Adipose tissue (tissue), 3 donors: ENCODE measurements at regions not wholly inside any gene's neighbourhood (a gene's known extent, or its start where the extent isn't known, plus 50 kb on each side); places are given as distances from the start of the nearest gene placed in this dataset.
"Not testable (repeated sequence)": the region's sequence is repeated elsewhere in the genome, so short reads cannot be mapped to it uniquely, and the experiment has no call there.

ENCODE experiments used
- H3K27ac ChIP-seq: one replicate; pipeline ENCODE4 v1.5.1; 2013; ENCODE audit warnings: low read depth, low read length
- WGBS, 3 donors: extraction: QIAGEN DNeasy Blood & Tissue Kit; methylation state at CpG; one replicate each; pipeline ENCODE4 v1.1.7; 2013; 5-methylcytosine and 5-hydroxymethylcytosine counted together
- donor health status: healthy with polysubstance abuse.
- donor health status: Bipolar disorder and iron deficiency.
- donor health status: healthy.

- H3K27ac ChIP-seq: no peak overlapping the region
- 76 to 91% (median 89%) methylated on average over 6 of the region's 6 CpGs for WGBS, 3 donors
These were observed 667.8 kb upstream of the USP24 start for GRCh38 chr1:55882931-55883330.

- no peak overlapping the region for H3K27ac ChIP-seq
- 91% methylated on average over 11 of the region's 11 CpGs for WGBS, 3 donors
These were observed 664.2 kb upstream of the USP24 start for GRCh38 chr1:55879346-55879745.

DNA sequence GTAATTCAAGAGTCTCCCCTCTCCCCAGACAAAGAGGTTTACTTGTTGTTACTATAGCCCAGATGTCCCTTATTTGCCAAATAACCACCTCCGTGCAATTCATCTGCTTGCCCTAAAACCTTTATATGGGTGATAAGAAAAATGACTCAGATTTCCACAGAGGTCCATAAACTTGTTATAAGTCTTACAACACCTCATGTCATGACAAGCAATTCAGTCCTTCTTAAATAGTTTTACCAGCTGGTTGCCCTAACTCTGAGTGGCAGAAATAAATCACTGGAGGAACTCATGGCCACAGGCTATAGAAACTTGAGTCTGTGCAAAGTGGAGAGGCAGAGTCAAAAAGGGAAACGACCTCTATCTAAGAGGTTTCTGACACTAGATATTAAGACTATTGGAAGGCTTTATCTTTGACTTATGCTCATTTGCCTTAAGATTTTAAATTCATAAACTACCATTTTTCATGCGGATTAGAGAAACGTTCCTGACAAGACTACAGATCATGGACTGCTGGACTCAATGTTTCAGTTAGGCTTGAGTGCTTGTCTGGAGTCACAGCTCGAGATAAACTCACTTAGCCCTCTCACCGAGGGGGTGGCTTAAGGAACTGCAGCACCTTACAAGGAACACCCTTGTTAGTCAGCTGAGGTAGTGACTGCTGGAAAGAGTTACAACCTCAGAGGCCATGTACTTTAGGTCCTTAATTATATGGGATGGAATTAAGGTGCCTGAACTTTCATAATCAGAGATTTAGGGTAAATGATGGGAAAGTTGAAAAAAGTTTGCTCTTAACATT lies 662.5 kb upstream of the USP24 start:
- 71 to 76% (median 73%) methylated on average over 6 of the region's 6 CpGs for WGBS, 3 donors
- H3K27ac ChIP-seq: no peak overlapping the region

DNA sequence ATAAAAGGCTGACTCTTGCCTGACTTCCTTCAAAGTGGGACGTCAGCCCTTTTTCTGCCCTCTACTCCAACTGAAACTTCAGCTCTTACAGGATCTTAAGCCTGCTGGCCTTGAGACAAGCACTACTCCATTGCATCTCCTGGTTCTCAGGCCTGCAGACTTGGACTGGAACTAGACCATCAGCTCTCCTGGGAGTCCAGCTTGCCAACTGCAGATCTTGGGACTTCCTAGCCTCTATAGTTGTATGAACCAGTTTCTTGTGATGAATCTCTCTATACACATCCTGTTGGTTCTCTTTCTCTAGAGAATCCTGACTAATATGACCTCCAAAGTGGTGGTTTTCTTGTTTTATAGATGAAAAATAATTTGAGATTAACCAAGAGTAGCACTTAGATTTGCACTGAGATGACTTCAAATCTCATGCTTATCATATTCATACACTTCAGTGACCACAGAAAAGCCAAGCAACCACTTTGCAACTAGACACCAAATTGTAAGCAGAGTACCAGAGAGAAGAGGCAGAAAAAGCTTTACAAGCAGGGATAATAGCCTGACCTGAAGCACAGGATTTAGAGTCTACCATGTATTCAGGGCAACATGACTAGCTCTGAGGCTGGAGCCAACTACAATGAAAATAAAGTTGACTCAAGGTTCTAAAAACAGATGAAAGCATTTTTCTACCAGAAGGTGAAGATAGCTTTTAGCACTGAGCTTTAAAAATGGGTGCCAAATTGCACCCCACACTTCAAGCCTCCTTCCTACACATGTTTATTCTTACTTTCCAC lies 661.3 kb upstream of the USP24 start:
- 67 to 92% (median 81%) methylated on average over 1 of the region's 1 CpG for WGBS, 3 donors
- H3K27ac ChIP-seq: no peak overlapping the region

DNA sequence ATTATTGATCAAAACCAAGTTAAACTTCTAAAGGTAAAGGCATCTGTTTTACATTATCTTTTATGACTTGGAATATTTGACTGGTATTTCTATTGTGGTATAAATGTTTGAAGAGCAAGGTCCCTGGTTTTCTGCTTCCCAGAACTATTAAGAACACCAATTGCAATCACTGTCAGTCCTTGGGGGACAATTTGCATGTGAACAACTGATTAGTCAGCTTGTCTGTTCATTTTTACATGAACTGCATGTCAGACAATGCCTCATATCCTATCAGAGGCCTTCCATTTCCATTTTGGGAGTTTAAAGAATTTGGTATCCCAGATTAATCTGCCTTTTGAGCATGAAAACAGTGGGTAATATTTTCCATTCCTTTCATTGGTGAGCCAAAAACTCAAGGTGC lies 654.9 kb upstream of the USP24 start:
- no peak overlapping the region for H3K27ac ChIP-seq

- WGBS, 3 donors: 26 to 69% (median 69%) methylated on average over 1 of the region's 1 CpG
- H3K27ac ChIP-seq: no peak overlapping the region
These were observed 653.9 kb upstream of the USP24 start for GRCh38 chr1:55869065-55869464.

DNA sequence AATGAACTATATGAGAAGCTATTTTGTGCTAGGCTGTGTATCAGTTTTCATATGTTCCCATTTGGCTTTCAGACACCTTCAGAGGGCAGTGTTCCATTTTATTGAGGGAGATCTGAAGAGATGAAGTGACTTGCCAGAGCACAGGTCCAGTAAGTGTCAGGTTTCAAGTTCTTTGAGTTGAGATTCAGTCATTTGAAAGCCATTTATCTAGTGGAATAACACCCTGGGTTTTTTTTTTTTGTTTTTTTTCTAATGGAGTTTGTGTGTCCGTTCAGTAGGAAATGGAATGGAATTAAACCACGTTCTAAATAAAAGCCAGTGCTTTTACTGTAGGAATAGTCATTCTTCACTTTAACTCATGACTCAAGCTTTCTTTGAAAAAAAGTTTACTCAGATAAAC lies 652.9 kb upstream of the USP24 start:
- H3K27ac ChIP-seq: no peak overlapping the region
- whole genome bisulfite sequencing, 3 donors: 53 to 58% (median 54%) methylated on average over 2 of the region's 2 CpGs

GRCh38 chr1:55867304-55867843 lies 652.2 kb upstream of the USP24 start:
- WGBS, 3 donors: 85 to 93% (median 92%) methylated on average over 3 of the region's 3 CpGs
- no peak overlapping the region for H3K27ac ChIP-seq

DNA sequence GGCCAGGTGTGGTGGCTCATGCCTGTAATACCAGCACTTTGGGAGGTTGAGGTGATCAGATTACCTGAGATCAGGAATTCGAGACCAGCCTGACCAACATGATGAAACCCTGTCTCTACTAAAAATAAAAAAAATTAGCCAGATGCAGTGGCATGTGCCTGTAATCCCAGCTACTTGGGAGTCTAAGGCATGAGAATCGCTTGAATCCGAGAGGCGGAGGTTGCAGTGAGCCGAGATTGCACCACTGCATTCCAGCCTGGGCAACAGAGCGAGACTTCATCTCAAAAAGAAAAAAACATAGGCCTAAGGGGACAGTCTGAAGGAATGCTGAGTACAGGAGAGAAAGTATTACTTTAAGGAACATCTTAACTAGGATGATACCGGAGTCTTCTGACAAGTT lies 650.6 kb upstream of the USP24 start:
- WGBS, 3 donors: 89 to 94% (median 93%) methylated on average over 7 of the region's 7 CpGs
- not testable (repeated sequence) for H3K27ac ChIP-seq

GRCh38 chr1:55864251-55864650 lies 649.1 kb upstream of the USP24 start:
- 91 to 93% (median 93%) methylated on average over 2 of the region's 2 CpGs for WGBS, 3 donors
- H3K27ac ChIP-seq: no peak overlapping the region

DNA sequence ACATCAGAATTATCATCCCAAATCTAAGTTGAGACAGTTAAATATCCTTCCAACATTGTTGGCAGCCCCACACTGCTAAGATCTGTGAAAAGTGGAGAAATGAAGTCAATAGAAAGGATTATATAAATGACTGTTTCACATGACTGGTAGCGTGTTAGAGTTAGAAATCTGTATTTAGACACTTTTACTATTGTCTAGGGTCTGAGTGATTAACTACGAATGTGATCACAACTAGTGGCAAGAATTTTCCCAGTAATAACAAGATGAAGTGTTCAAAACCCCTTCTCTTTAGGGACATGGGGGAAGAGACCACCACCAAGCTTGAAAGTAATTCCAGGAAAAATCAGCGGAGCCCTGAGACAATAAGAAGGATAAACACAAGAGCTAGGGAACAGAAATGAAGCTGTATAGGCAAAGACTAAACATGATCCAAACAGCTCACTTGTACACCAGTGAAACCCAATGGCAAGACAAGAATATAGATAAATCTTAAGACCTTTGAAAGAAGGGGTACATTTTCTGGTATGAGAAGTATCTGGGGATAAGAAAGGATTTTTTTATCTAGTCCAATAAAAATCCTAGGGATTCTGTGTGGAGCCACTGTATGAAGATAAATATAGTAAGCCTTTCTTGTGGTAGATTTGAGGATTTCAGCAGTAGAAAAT lies 646.6 kb upstream of the USP24 start:
- 70 to 92% (median 89%) methylated on average over 3 of the region's 3 CpGs for WGBS, 3 donors

DNA sequence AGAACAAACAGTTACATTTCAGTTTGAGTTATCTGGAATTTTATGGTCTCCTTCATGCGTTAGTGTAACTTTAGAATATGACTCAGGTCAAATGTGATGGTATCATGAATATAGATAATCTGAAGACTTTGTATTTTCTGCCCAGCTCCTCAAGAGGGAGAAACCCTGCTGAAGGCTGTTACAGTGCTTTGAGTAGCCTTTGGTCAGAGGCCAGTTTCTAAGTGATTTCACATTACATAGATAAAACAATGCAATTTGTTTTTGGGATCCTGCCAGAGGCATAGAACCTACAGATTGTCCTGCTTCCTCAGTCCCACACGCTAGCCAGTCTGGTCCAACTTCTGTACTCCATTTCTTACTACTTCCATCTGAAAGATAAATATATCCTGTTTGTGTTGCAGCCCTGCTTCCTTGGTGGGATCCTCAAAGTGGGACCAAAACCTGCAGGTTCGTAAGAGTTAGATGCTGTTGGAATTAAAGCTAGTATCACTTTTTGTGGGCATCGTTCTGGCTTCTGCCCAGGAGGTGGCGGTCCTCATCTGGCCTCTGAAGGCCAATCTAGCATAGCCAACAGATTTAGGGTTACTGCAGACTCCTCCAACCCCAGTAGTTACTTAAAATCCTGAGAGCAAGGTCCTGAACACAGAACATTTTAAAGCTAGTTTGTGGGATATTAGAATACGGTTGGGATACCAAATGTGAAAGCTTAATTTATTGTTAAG lies 645.8 kb upstream of the USP24 start:
- 55 to 83% (median 69%) methylated on average over 6 of the region's 6 CpGs for WGBS, 3 donors
- H3K27ac ChIP-seq: no peak overlapping the region

More for the DNA sequence above, 646.6 kb upstream of the USP24 start:
- H3K27ac ChIP-seq: no peak overlapping the region

GRCh38 chr1:55860326-55860725 lies 645.2 kb upstream of the USP24 start:
- no peak overlapping the region for H3K27ac ChIP-seq
- WGBS, 3 donors: 51 to 67% (median 58%) methylated on average over 1 of the region's 1 CpG

GRCh38 chr1:55854911-55855310 lies 639.7 kb upstream of the USP24 start:
- H3K27ac ChIP-seq: no peak overlapping the region
- WGBS, 3 donors: 40 to 100% (median 92%) methylated on average over 2 of the region's 2 CpGs

GRCh38 chr1:55848906-55849305 lies 633.7 kb upstream of the USP24 start:
- WGBS, 3 donors: 57 to 71% (median 64%) methylated on average over 1 of the region's 1 CpG
- no peak overlapping the region for H3K27ac ChIP-seq

- H3K27ac ChIP-seq: no peak overlapping the region
- WGBS, 3 donors: 74 to 81% (median 75%) methylated on average over 2 of the region's 2 CpGs
These were observed 630.9 kb upstream of the USP24 start for GRCh38 chr1:55846051-55846450.

GRCh38 chr1:55844322-55844721 lies 629.2 kb upstream of the USP24 start:
- 89 to 92% (median 92%) methylated on average over 1 of the region's 1 CpG for WGBS, 3 donors
- no peak overlapping the region for H3K27ac ChIP-seq

GRCh38 chr1:55839626-55840025 lies 624.5 kb upstream of the USP24 start:
- no peak overlapping the region for H3K27ac ChIP-seq
- WGBS, 3 donors: 58 to 88% (median 76%) methylated on average over 5 of the region's 5 CpGs
